Kidney (tissue), 13 donors: ENCODE measurements at regions not wholly inside any gene's neighbourhood (a gene's known extent, or its start where the extent isn't known, plus 50 kb on each side); places are given as distances from the start of the nearest gene placed in this dataset.

Experiments used
- DNase-seq, 5 donors: peaks; one replicate each; pipeline ENCODE4 v3.0.0-alpha.2; 2013 to 2020
- FAIRE-seq: peaks from 2 replicates; lab custom pipeline; 2012; peaks lifted over from hg19 to GRCh38; lab: Jason Lieb, UNC
- H3K27ac ChIP-seq, 2 donors: one replicate each; pipeline ENCODE4 v1.7.0; 2013; ENCODE audit warnings: low read depth in 2 of 2, low read length in 2 of 2, inconsistent platforms in 1 of 2
- H3K27me3 ChIP-seq: one replicate; pipeline ENCODE4 v1.7.1; 2013; ENCODE audit warnings: low read length, inconsistent platforms; ENCODE audit not compliant: control insufficient read depth, insufficient read depth
- H3K36me3 ChIP-seq, 3 donors: one replicate each; pipeline versions ENCODE4 v1.7.0 to v1.7.1; 2013; ENCODE audit warnings: low read length in 3 of 3, control low read depth in 1 of 3, inconsistent platforms in 1 of 3; ENCODE audit not compliant: insufficient read depth in 3 of 3, control insufficient read depth in 2 of 3
- H3K4me1 ChIP-seq, 3 donors: one replicate each; pipeline versions ENCODE4 v1.7.0 to v1.7.1; 2013; ENCODE audit warnings: low read length in 3 of 3, inconsistent platforms in 1 of 3, low read depth in 1 of 3; ENCODE audit not compliant: control insufficient read depth in 2 of 3, insufficient read depth in 2 of 3
- H3K4me3 ChIP-seq, 3 donors: one replicate each; pipeline versions ENCODE4 v1.7.0 to v1.8.1; 2013; ENCODE audit warnings: low read length in 3 of 3, control low read depth in 1 of 3, inconsistent platforms in 1 of 3
- H3K9ac ChIP-seq, 3 donors: one replicate each; pipeline versions ENCODE4 v1.7.0 to v1.7.1; 2013; ENCODE audit warnings: low read length in 3 of 3, control low read depth in 1 of 3, inconsistent platforms in 1 of 3
- H3K9me3 ChIP-seq, 3 donors: one replicate each; pipeline versions ENCODE4 v1.7.0 to v1.7.1; 2013; ENCODE audit warnings: low read length in 3 of 3, control low read depth in 1 of 3, inconsistent platforms in 1 of 3; ENCODE audit not compliant: control insufficient read depth in 2 of 3, insufficient read depth in 1 of 3
- intact Hi-C: fragments of 100-400 bp; cut with DNase I; formaldehyde crosslinking; loops from one replicate; pipeline ENCODE4 v1.11.1; 2022
- TF ChIP-seq, protein P1 (sequence below): IDR thresholded peaks from 3 replicates; pipeline ENCODE4 v1.5.1; 2012; ENCODE audit warnings: mild to moderate bottlenecking, moderate library complexity, borderline replicate concordance; ENCODE audit not compliant: insufficient read depth; ENCODE audit errors: extremely low read depth
- donor health status: control.
- donor health status: control.
- donor health status: control.
- donor health status: control.
- donor health status: control.
- donor health status: DM: yes; HTN: yes; CAD: no.
- donor health status: Normal renal cell carcinoma (clear cell type).

- DNase-seq: no peak
- H3K9ac ChIP-seq: no peak overlapping the region
- no peaks in the 10 kb centered on the region for H3K4me1 ChIP-seq
- TF ChIP-seq, protein P1, sequence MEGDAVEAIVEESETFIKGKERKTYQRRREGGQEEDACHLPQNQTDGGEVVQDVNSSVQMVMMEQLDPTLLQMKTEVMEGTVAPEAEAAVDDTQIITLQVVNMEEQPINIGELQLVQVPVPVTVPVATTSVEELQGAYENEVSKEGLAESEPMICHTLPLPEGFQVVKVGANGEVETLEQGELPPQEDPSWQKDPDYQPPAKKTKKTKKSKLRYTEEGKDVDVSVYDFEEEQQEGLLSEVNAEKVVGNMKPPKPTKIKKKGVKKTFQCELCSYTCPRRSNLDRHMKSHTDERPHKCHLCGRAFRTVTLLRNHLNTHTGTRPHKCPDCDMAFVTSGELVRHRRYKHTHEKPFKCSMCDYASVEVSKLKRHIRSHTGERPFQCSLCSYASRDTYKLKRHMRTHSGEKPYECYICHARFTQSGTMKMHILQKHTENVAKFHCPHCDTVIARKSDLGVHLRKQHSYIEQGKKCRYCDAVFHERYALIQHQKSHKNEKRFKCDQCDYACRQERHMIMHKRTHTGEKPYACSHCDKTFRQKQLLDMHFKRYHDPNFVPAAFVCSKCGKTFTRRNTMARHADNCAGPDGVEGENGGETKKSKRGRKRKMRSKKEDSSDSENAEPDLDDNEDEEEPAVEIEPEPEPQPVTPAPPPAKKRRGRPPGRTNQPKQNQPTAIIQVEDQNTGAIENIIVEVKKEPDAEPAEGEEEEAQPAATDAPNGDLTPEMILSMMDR: no peak
- H3K9me3 ChIP-seq: no peaks in the 10 kb centered on the region
- no peak overlapping the region for H3K27ac ChIP-seq
- intact Hi-C loops: no loop called here
- H3K27me3 ChIP-seq: no peaks in the 10 kb centered on the region
- H3K4me3 ChIP-seq: no peak overlapping the region
- no peak for FAIRE-seq
- H3K36me3 ChIP-seq: no peaks in the 10 kb centered on the region
These were observed 125.2 kb downstream of the CNTN3 start for GRCh38 chr3:74489050-74489792.

DNA sequence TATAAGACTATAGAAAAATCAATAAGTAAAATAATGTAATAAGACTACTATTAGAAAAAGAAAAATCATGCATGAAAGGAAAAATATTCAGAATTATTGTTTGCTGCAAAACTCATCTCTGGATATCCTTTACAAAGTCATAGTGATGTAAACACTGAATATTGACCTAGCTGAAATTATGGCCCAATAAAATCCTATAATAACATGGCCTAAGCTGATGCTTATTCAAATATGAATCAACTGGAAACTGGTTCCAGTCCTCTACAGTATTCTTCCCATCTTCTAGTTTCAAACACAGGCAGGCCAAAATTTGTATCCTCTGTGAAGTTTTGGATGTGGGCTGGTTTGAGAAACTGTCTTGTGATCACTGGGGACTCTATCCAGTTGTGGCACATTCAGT is 134.5 kb downstream of the CNTN3 start:
- Histone ChIP-seq H3K4me3 (no peak overlapping the region), H3K36me3 (no peaks in the 10 kb centered on the region), H3K9ac (no peak overlapping the region), H3K27me3 (no peaks in the 10 kb centered on the region), H3K4me1 (no peaks in the 10 kb centered on the region), H3K27ac (no peak overlapping the region), H3K9me3 (no peaks in the 10 kb centered on the region)
- DNase-seq: no peak
- intact Hi-C loops: loop anchor here (5.0 kb wide), 1 partner anchor 122 kb away; no protein-coding TSS in a partner anchor
- no peak for FAIRE-seq
- TF ChIP-seq, protein P1: no peak

GRCh38 chr3:74470313-74470712 is 144.1 kb downstream of the CNTN3 start:
- no peaks in the 10 kb centered on the region for H3K9me3 ChIP-seq
- H3K9ac ChIP-seq: no peak overlapping the region
- H3K4me1 ChIP-seq: no peaks in the 10 kb centered on the region
- FAIRE-seq: no peak
- no peak overlapping the region for H3K27ac ChIP-seq
- H3K4me3 ChIP-seq: no peak overlapping the region
- intact Hi-C loops: no loop called here
- no peak for DNase-seq
- TF ChIP-seq, protein P1: no peak
- no peaks in the 10 kb centered on the region for H3K27me3 ChIP-seq
- no peaks in the 10 kb centered on the region for H3K36me3 ChIP-seq
